Fibroblast of skin of abdomen (primary cell): ENCODE measurements at regions not wholly inside any gene's neighbourhood (a gene's known extent, or its start where the extent isn't known, plus 50 kb on each side); places are given as distances from the start of the nearest gene placed in this dataset.

Experiments used
- DNase-seq: peaks from one replicate; pipeline ENCODE4 v3.0.0-alpha.2; 2013

GRCh38 chr2:82636402-82637020 lies 1822.6 kb downstream of the SUCLG1 start:
- DNase-seq, result peak; percentile 23

GRCh38 chr2:82599021-82599420 lies 1860.1 kb downstream of the SUCLG1 start:
- no peak for DNase-seq

DNA sequence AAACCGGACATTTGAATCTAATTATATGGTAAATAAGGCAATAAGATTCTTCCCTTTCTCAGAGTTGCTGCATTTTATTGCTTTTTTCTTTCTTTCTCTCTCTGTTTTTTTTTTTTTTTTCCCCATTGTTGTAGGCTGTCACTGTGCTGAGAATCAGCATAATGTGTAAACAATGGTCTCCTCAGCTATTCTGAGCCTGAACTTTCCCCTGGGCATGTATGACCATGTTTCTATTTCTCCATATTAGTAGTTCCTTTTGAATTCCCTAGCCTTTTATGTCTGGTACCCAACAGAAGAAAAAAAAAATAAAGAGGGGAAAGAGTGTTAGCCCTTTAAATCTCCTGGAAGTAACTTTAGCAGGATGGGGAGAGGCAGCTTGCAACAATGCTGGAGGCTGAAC lies 1862.5 kb downstream of the SUCLG1 start:
- DNase-seq, result no peak

DNA sequence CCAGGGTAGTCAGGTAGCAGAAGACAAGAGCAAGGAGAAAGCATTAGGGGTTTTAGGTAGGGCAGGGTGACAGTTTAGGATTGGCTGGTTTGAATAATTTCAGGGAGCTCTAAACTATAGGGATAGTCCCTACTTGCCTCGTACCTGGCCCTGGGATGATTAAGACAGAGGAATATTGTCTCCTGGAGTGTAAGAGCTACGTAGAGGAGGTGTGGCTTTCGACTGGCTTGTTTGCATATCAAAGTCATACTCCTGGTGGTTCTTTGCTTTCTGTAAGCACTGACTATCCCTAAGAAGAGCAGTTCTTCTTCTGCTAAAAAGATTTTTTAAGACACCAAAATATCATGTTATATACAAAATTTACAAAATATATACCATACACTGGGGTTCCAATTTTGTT lies 1867.4 kb downstream of the SUCLG1 start:
- no peak for DNase-seq

DNA sequence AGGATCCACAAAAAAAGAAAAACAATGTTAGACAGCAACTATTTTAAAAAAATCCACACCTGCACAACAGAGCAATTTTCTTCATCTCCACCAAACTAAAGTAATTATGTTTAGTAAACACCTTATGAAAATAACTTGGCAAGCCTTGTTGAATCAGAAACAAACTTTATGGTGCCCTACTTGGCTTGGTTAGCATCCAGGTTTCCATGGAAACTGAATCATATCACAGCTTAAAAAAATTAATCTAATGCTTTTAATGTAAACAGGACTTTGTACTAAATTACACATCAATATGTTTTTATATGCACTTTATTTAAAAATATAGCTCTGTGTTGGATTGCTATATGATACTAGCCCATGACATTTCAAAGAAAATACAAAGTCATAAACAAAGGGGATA lies 1882.4 kb downstream of the SUCLG1 start:
- DNase-seq, result no peak

DNA sequence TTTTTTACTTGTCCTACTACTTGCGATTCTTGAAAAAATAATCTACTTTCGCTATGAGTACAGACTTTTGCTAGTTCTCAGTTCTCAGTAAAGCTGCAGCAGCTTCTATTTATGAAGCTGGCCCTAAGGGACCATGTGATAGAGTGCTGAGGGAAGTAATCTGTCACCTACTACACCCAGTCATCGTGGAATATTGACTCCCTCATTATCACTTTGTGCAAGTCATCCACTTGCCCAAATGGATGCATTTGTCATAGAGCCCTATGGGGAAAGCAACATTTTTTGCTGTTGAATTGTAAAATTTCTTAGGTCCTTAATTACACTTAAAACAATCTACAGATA lies 1919.8 kb downstream of the SUCLG1 start:
- no peak for DNase-seq

DNA sequence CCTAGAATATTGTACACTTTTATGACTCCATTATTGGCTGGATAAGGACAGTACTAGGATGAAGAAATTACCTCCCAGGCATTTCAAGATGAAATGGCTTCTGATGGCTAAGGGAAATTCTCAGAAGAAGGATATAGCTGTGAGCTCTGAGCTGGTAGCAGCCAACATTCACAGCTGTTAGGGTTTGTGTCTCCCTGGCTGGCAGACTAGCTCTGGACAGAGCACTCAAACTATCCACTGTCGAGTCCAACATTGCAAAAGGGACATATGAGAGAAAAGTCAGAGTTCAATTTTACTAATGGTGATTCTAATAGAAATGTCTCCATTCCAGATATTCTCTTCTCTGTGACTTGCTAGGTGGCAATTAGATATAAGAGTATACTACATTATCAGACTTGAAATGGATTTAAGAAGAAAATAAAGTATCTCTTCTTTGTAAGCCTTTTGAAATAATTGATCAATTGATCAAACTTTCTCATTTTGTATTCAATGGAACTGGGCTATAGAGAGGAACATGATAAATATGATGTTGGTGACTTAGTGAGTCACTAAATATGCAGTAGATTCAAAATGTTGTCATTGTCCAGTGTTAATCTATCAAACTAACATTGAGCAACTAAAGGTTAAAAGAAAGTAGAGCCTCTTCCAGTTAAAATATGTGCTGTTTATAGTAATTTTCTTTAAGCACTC lies 1920.3 kb downstream of the SUCLG1 start:
- no peak for DNase-seq

DNA sequence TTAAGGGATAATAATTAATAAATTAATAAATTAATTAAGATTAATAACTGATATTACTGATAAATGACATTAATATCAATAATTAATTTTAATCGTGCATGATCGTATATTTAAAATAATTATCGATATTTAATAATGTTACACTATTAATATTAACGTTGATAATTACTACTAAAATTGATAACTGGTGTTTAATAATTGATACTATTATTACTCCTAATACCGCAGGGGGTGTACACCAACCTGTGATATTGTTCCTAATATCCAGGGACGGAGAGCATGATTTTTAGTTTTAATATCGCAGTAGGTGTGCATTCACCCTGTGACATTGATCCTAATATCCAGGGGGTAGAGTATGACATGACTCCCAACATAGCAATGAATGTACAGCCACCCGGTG lies 1930.8 kb downstream of the SUCLG1 start:
- no peak for DNase-seq

DNA sequence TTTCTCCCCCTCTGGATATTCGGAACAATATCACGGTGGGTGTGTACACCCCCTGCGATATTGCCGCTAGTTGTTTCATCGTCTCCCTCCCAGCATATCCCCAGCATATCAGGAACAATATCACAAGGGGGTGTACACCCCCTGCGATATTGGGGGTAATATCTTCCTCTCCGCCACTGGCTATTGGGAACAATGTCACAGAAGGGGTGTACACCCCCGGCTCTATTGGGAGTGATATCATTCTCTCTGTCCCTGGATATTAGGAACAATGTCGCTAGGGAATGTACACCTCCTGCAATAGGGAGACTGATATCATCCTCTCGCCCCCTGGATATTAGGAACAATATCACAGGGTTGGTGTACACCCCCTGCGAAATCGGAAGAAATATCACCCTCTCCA lies 1932.0 kb downstream of the SUCLG1 start:
- no peak for DNase-seq

DNA sequence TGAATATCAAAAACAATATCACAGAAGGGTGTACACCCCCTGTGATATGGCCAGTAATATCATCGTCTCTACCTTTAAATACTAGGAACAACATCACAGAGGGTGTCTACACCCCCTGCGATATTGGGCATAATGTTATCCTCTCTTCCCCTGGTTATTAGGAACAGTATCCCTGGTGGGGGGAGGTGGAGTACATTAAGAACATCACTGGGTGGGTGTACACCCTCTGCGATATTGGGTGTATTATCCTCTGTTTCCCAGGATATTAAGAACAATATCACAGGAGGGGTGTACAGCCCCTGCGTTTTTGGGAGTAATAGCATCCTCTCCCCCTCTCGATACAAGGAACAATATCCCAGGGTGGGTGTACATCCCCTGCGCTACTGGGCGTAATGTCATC lies 1932.8 kb downstream of the SUCLG1 start:
- DNase-seq, result no peak

DNA sequence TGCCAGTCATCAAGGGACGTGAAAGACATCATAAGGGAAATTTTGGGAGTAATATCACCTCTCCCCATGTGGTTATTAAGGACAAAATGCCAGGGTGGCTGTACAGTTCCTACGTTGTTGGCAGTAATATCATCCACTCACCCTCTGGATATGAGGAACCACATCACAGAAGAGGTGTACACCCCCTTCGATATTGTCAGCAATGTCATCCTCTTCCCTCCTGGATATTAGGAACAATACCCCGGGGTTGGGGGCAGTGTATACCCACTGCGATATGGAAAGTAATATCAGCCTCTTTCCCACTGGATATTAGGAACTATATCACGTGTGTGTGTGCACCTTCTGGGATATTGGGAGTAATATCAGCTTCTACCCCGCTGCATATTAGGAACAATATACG lies 1933.3 kb downstream of the SUCLG1 start:
- DNase-seq, result no peak

DNA sequence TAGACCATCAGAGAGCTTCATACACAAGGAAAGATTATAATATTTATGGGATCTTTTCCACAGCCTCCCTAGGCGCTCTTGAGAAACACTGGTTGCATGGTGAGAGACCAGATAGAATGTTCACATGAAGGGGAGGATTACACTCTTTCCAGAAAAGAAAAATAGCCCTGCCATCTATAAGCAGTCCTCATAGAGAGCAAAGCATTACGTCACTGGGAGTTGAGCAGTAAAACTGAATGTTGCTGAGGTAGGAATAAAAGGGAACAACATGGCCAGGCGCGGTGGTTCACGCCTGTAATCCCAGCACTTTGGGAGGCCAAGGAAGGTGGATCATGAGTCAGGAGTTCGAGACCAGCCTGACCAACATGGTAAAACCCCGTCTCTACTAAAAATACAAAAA lies 1934.3 kb downstream of the SUCLG1 start:
- DNase-seq, result no peak

DNA sequence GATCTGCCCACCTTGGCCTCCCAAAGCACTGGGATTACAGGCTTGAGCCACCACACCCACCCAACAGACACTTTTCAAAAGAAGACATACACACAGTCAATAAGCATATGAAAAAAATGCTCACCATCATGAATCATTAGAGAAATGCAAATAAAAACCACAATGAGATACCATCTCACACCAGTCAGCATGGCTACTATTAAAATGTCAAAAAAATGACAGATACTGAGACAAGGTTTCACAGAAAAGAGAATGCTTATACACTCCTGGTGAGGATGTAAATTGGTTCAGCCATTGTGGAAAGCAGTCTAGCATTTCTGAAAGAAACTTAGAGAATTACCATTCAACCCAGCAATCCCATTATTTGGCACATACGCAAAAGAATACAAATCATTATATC lies 1947.2 kb downstream of the SUCLG1 start:
- DNase-seq, result no peak

- DNase-seq, result no peak
These were observed 1950.4 kb downstream of the SUCLG1 start for GRCh38 chr2:82508702-82509101.

DNA sequence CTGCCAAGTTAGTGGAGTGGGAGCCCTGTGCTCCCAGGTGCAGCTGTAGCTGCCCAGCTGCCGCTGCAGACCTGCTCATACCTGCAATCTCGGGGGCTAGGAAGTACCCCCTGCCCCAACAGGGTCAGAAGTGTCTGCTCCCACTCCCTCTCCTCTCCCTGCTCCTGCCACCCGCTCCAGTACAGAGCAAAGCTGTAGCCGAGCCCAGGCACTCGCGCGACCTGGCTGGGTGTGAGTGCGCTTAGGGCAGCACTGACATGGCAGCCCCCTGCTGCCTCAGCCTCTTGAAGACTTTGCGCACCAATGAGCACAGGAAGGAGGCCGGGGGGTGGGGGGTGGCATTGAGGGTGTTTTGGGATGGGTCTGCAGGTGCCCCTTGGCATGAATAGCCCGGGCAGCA lies 1951.4 kb downstream of the SUCLG1 start:
- DNase-seq, result no peak

DNA sequence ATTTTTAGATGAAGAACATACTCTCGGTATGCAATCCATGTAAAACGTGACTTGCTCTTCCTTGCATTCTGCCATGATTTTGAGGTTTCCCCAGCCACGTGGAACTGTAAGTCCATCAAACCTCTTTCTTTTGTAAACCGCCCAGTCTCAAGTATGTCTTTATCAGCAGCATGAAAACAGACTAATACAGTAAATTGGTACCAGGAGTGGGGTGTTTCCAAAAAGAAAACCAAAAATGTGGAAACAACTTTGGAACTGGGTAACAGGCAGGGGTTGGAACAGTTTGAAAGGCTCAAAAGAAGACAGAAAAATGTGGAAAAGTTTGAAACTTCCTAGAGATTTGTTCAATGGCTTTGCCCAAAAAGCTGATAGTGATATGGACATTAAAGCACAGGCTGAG lies 1957.9 kb downstream of the SUCLG1 start:
- DNase-seq, result no peak

- DNase-seq, result no peak
These were observed 1960.2 kb downstream of the SUCLG1 start for GRCh38 chr2:82498777-82499443.

- DNase-seq, result no peak
These were observed 1964.3 kb downstream of the SUCLG1 start for GRCh38 chr2:82494739-82495138.

DNA sequence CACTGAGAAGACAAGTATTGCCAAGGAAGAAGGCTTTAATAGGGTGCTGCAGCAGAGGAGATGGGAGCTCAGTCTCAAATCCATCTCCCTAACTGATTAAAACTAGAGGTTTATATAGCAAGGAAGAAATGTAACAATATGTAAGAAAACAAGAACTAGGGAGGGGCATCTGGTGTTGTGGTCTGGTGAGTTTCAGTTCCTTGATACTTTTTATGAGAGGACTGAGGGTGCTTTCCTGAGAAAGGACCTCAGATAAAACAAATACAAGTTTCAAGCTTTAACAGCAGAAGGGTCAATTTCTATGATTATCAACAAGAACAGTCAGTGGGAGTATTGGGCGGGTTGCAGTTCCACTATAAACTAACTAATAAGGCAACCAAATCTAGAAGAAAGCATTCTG lies 1967.5 kb downstream of the SUCLG1 start:
- DNase-seq, result no peak

DNA sequence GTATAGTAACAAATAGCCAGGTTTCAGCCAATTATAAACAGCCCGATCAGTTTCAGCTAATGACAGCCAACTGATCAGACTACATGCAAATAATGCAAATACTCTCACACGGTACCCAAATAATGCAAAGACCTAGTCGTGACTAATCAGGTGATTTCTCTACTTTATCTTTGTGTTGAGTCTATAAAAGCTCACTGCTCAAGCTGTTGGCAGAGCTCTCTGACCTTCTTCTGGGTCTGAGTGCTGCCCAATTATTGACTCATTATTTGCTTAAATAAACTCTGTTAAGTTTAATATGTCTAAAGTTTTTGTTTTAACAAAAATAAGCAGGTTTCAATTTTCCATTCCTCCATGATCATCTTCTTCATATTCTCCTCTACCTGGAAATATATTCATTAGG lies 1971.7 kb downstream of the SUCLG1 start:
- no peak for DNase-seq

- no peak for DNase-seq
These were observed 1973.4 kb downstream of the SUCLG1 start for GRCh38 chr2:82485701-82486100.

DNA sequence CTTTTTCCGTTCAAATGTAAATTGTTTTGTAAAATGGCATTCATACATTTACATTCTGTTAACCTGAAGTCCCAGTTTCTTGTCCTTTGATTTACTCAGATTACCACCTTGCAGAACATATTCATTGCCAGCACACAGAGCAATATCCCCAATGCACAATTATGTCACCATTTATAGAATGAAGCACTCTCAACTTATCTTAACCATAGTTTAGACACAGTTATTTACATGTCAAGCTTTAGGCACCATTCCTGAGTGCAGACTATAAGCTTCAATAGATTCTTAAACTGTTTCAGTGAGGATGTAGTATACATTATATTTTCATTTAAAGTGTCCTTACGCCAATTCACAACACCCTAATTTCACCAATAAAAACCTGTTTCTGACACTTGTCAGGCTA lies 1977.9 kb downstream of the SUCLG1 start:
- no peak for DNase-seq

DNA sequence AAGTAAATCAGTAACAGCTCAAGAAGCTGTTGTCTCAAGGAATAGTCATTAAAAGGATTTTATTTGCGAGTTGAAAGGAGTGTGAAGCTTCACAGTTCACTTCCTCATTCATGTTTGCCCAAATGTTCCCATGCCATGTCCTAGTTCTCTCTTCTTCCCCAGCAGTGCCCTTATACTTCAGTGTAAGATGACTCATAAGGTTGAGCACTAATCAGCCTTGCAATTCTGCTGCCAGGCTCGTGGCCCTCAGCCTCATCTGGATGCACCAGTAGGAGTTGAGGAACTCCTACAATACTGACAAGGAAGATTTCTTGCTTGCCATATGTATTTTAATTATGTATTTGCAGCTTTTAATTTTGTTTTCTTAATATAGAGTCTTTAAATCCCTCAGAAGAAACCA lies 1980.4 kb downstream of the SUCLG1 start:
- DNase-seq, result no peak

GRCh38 chr2:82476094-82476493 lies 1983.0 kb downstream of the SUCLG1 start:
- DNase-seq, result no peak
